ENCODE measurements at regions not wholly inside any gene's neighbourhood (a gene's known extent, or its start where the extent isn't known, plus 50 kb on each side); places are given as distances from the start of the nearest gene placed in this dataset.

- H3K9ac ChIP-seq (ENCODE audit: control insufficient read depth, insufficient read depth, low read length): no peak overlapping the region
- CTCF ChIA-PET: interaction anchor here (0.7 to 1.3 kb wide), 2 partner anchors 51 to 139 kb away, joined by 3 to 4 read pairs; no protein-coding TSS in a partner anchor
- H3K4me3 ChIP-seq: no peak overlapping the region
- DNase-seq (ENCODE audit: low read depth, low spot score): no peak
- POLR2A ChIA-PET: no interaction called here
- H3K4me1 ChIP-seq (ENCODE audit: control insufficient read depth, insufficient read depth, low read length): peaks cover 10% of the 10 kb centered on the region
- H3K36me3 ChIP-seq (ENCODE audit: control insufficient read depth in 2 of 2, insufficient read depth in 2 of 2, low read length in 1 of 2): no peaks in the 10 kb centered on the region
- H3K27me3 ChIP-seq (replicated peaks in 1 of 2; ENCODE audit: control insufficient read depth in 2 of 2, insufficient read depth in 2 of 2, low read length in 1 of 2): no peaks in the 10 kb centered on the region
- no peaks in the 10 kb centered on the region for H3K79me2 ChIP-seq (ENCODE audit: control insufficient read depth, insufficient read depth, low read length)
- no peaks in the 10 kb centered on the region for H3K9me3 ChIP-seq (replicated peaks; ENCODE audit: control insufficient read depth, insufficient read depth, low read length)
- SMC1A ChIA-PET (ENCODE audit: uncharacterized antibody, unreplicated experiment): interaction anchor here (1.1 kb wide), 1 partner anchor 42 kb away, joined by 3 read pairs; no protein-coding TSS in a partner anchor
- no peak overlapping the region for H3K4me2 ChIP-seq (ENCODE audit: control insufficient read depth, insufficient read depth)
- intact Hi-C loops (cut with micrococcal nuclease; ENCODE audit: unreplicated experiment) (no loop called here), in situ Hi-C loops (cut with MboI) (no loop called here)
- FAIRE-seq: no peak
- RAD21 ChIA-PET (ENCODE audit: unreplicated experiment): no interaction called here
- no peak for ATAC-seq
- no peak overlapping the region for H3K27ac ChIP-seq (ENCODE audit: control insufficient read depth, insufficient read depth)
- H4K20me1 ChIP-seq (ENCODE audit: control insufficient read depth, insufficient read depth): no peaks in the 10 kb centered on the region
- TF ChIP-seq NKRF (conservative IDR thresholded peaks at IDR 0.05) (no peak), NR2F1 (conservative IDR thresholded peaks at IDR 0.05) (peak; percentile 79), POU2F2 (IDR thresholded peaks at IDR 0.05; ENCODE audit: borderline replicate concordance, low read depth, low read length) (no peak), RUNX3 (IDR thresholded peaks at IDR 0.05; ENCODE audit: low read length) (0 out of 2 replicates have a peak, but pooled peaks have one; percentile 9), IKZF1 (conservative IDR thresholded peaks at IDR 0.05) (no peak)
- WGBS (ENCODE audit: insufficient coverage, insufficient replicate concordance, low lambda C conversion rate, missing lambda C conversion rate): 46% methylated on average over 12 of the region's 12 CpGs
- H2AFZ ChIP-seq (ENCODE audit: control insufficient read depth, low read depth, low read length): no peak overlapping the region
- BruUV-seq (replicated peaks): no TSS peak
Observed at GRCh38 chr1:41975850-41976569, 57.3 kb upstream of the HIVEP3 start.

- H3K4me3 ChIP-seq: no peak overlapping the region
Observed at GRCh38 chr1:41975121-41975520, 56.4 kb upstream of the HIVEP3 start.

More at GRCh38 chr1:41975121-41975520, 56.4 kb upstream of the HIVEP3 start:
- Histone ChIP-seq H4K20me1 (ENCODE audit: control insufficient read depth, insufficient read depth) (no peaks in the 10 kb centered on the region), H3K27me3 (replicated peaks in 1 of 2; ENCODE audit: control insufficient read depth in 2 of 2, insufficient read depth in 2 of 2, low read length in 1 of 2) (no peaks in the 10 kb centered on the region), H3K27ac (ENCODE audit: control insufficient read depth, insufficient read depth) (no peak overlapping the region), H3K4me1 (ENCODE audit: control insufficient read depth, insufficient read depth, low read length) (peaks cover 10% of the 10 kb centered on the region), H3K79me2 (ENCODE audit: control insufficient read depth, insufficient read depth, low read length) (no peaks in the 10 kb centered on the region), H3K9ac (ENCODE audit: control insufficient read depth, insufficient read depth, low read length) (no peak overlapping the region), H3K9me3 (replicated peaks; ENCODE audit: control insufficient read depth, insufficient read depth, low read length) (no peaks in the 10 kb centered on the region; the same call in 2 of the 3 replicates), H3K4me2 (ENCODE audit: control insufficient read depth, insufficient read depth) (no peak overlapping the region), H2AFZ (ENCODE audit: control insufficient read depth, low read depth, low read length) (no peak overlapping the region), H3K36me3 (ENCODE audit: control insufficient read depth in 2 of 2, insufficient read depth in 2 of 2, low read length in 1 of 2) (no peaks in the 10 kb centered on the region)
- SMC1A ChIA-PET (ENCODE audit: uncharacterized antibody, unreplicated experiment): interaction anchor here (0.7 to 1.6 kb wide), 3 partner anchors 15 to 83 kb away, joined by 3 to 5 read pairs (median 3); no protein-coding TSS in a partner anchor
- intact Hi-C loops (cut with micrococcal nuclease; ENCODE audit: unreplicated experiment) (no loop called here), in situ Hi-C loops (cut with MboI) (no loop called here)
- no TSS peak for BruUV-seq (replicated peaks)
- POLR2A ChIA-PET: no interaction called here
- ATAC-seq (no peak), DNase-seq (ENCODE audit: low read depth, low spot score) (no peak), FAIRE-seq (no peak)
- RAD21 ChIA-PET (ENCODE audit: unreplicated experiment): no interaction called here
- no peak for TF ChIP-seq TAF1 (IDR thresholded peaks at IDR 0.05; ENCODE audit: borderline replicate concordance, low read depth, low read length)
- no peak for TF ChIP-seq CEBPZ (IDR thresholded peaks at IDR 0.05; ENCODE audit: low read depth, low read length)
- CTCF ChIA-PET: interaction anchor here (1.6 kb wide), 1 partner anchor 12 kb away, joined by 5 read pairs; no protein-coding TSS in a partner anchor

All from GM12878 (cell line).